Activated CD4-positive, alpha-beta memory T cell treated with anti-CD3 and anti-CD28 coated beads, Interleukin-2, amount 10 ng/mL, durations not matched to agents 7 days and 5 days (primary cell): ENCODE measurements at regions not wholly inside any gene's neighbourhood (a gene's known extent, or its start where the extent isn't known, plus 50 kb on each side); places are given as distances from the start of the nearest gene placed in this dataset.
A peak's percentile ranks its signal among the peaks of the same experiment; 100 is the strongest.

Experiments
- CTCF ChIA-PET: fragments of 350-600 bp; sonication (Branson Sonifier 250); formaldehyde crosslinking; loops from one replicate; lab custom pipeline; 2021; ENCODE audit warnings: antibody characterized with exemption, inconsistent platforms; lab: Charles Lee
- POLR2A ChIA-PET: fragments of 350-600 bp; sonication (Branson Sonifier 250); formaldehyde crosslinking; loops from one replicate; lab custom pipeline; 2021; ENCODE audit warnings: antibody characterized with exemption; lab: Charles Lee
- DNase-seq: peaks from one replicate; pipeline ENCODE4 v3.0.0-alpha.2; 2020
- H3K27ac Mint-ChIP-seq: one replicate; pipeline ENCODE4 v1.8.0; 2021; ENCODE audit warnings: mild to moderate bottlenecking, mixed read lengths
- H3K27me3 Mint-ChIP-seq: one replicate; pipeline ENCODE4 v1.8.0; 2021; ENCODE audit warnings: mixed read lengths
- H3K36me3 Mint-ChIP-seq: one replicate; pipeline ENCODE4 v1.8.0; 2021; ENCODE audit warnings: low read depth, mixed read lengths
- H3K4me1 Mint-ChIP-seq: one replicate; pipeline ENCODE4 v1.8.0; 2021; ENCODE audit warnings: mixed read lengths
- H3K4me3 Mint-ChIP-seq: one replicate; pipeline ENCODE4 v1.8.0; 2021; ENCODE audit warnings: mild to moderate bottlenecking, mixed read lengths
- H3K9me3 Mint-ChIP-seq: one replicate; pipeline ENCODE4 v1.8.0; 2021; ENCODE audit warnings: mixed read lengths

GRCh38 chr4:149980121-149980682 is 98.0 kb upstream of the DCLK2 start:
- Mint-ChIP-seq H3K4me1 (peaks cover 12% of the 10 kb centered on the region), H3K36me3 (peaks cover 2% of the 10 kb centered on the region), H3K27me3 (peaks cover 4% of the 10 kb centered on the region), H3K4me3 (no peak overlapping the region), H3K27ac (no peak overlapping the region), H3K9me3 (peaks cover 1% of the 10 kb centered on the region)
- POLR2A ChIA-PET: no interaction called here
- no peak for DNase-seq
- CTCF ChIA-PET: interaction anchor here (1.6 kb wide), 1 partner anchor 264 kb away, joined by 5 read pairs; no protein-coding TSS in a partner anchor

GRCh38 chr4:149980941-149981340 is 97.3 kb upstream of the DCLK2 start:
- Mint-ChIP-seq H3K9me3 (peaks cover 2% of the 10 kb centered on the region), H3K27ac (no peak overlapping the region), H3K4me1 (peaks cover 19% of the 10 kb centered on the region), H3K4me3 (no peak overlapping the region), H3K36me3 (peaks cover 3% of the 10 kb centered on the region), H3K27me3 (peaks cover 4% of the 10 kb centered on the region)
- CTCF ChIA-PET: interaction anchor here (0.6 to 1.3 kb wide), 6 partner anchors 9 to 264 kb away, joined by 3 to 7 read pairs (median 4); no protein-coding TSS in a partner anchor
- DNase-seq: peak; percentile 56
- POLR2A ChIA-PET: no interaction called here

- H3K4me3 Mint-ChIP-seq: no peak overlapping the region
- H3K27me3 Mint-ChIP-seq: no peaks in the 10 kb centered on the region
- no peak for DNase-seq
- H3K9me3 Mint-ChIP-seq: peaks cover 3% of the 10 kb centered on the region
- POLR2A ChIA-PET: no interaction called here
- CTCF ChIA-PET: no interaction called here
- H3K27ac Mint-ChIP-seq: no peak overlapping the region
- peaks cover 37% of the 10 kb centered on the region for H3K4me1 Mint-ChIP-seq
- H3K36me3 Mint-ChIP-seq: peaks cover 5% of the 10 kb centered on the region
Observed at GRCh38 chr4:149983401-149983800, 94.8 kb upstream of the DCLK2 start.

- CTCF ChIA-PET: no interaction called here
- H3K27me3 Mint-ChIP-seq: no peaks in the 10 kb centered on the region
- H3K27ac Mint-ChIP-seq: no peak overlapping the region
- peaks cover 37% of the 10 kb centered on the region for H3K4me1 Mint-ChIP-seq
- no peak overlapping the region for H3K4me3 Mint-ChIP-seq
- peaks cover 5% of the 10 kb centered on the region for H3K36me3 Mint-ChIP-seq
- H3K9me3 Mint-ChIP-seq: peaks cover 3% of the 10 kb centered on the region
- POLR2A ChIA-PET: no interaction called here
- no peak for DNase-seq
Observed at GRCh38 chr4:149983931-149984330, 94.3 kb upstream of the DCLK2 start.

- H3K36me3 Mint-ChIP-seq: peaks cover 5% of the 10 kb centered on the region
- peak overlapping the region; percentile 51 for H3K27ac Mint-ChIP-seq
- no peaks in the 10 kb centered on the region for H3K27me3 Mint-ChIP-seq
- POLR2A ChIA-PET: no interaction called here
- CTCF ChIA-PET: interaction anchor here (0.7 to 1.5 kb wide), 2 partner anchors 25 to 881 kb away, joined by 3 to 5 read pairs; no protein-coding TSS in a partner anchor
- H3K9me3 Mint-ChIP-seq: peaks cover 3% of the 10 kb centered on the region
- H3K4me1 Mint-ChIP-seq: peaks cover 39% of the 10 kb centered on the region
- no peak overlapping the region for H3K4me3 Mint-ChIP-seq
- no peak for DNase-seq
Observed at GRCh38 chr4:149985981-149986380, 92.3 kb upstream of the DCLK2 start.

GRCh38 chr4:149986917-149987316 is 91.3 kb upstream of the DCLK2 start:
- H3K36me3 Mint-ChIP-seq: peaks cover 5% of the 10 kb centered on the region
- no peaks in the 10 kb centered on the region for H3K27me3 Mint-ChIP-seq
- no peak for DNase-seq
- H3K27ac Mint-ChIP-seq: peak overlapping the region; percentile 51
- ChIA-PET POLR2A (interaction anchor here (0.7 kb wide), 1 partner anchor 10 kb away, joined by 3 read pairs; no protein-coding TSS in a partner anchor), CTCF (no interaction called here)
- H3K4me1 Mint-ChIP-seq: peaks cover 37% of the 10 kb centered on the region
- H3K9me3 Mint-ChIP-seq: peaks cover 3% of the 10 kb centered on the region
- H3K4me3 Mint-ChIP-seq: no peak overlapping the region

GRCh38 chr4:149987330-149988086 is 90.7 kb upstream of the DCLK2 start:
- no peak overlapping the region for H3K27ac Mint-ChIP-seq
- H3K4me1 Mint-ChIP-seq: peaks cover 32% of the 10 kb centered on the region
- ChIA-PET CTCF (interaction anchor here (1.1 kb wide), 1 partner anchor 12 kb away, joined by 3 read pairs; no protein-coding TSS in a partner anchor), POLR2A (interaction anchor here (0.7 kb wide), 1 partner anchor 10 kb away, joined by 3 read pairs; no protein-coding TSS in a partner anchor)
- peaks cover 5% of the 10 kb centered on the region for H3K36me3 Mint-ChIP-seq
- H3K4me3 Mint-ChIP-seq: no peak overlapping the region
- DNase-seq: no peak
- H3K9me3 Mint-ChIP-seq: peaks cover 3% of the 10 kb centered on the region
- H3K27me3 Mint-ChIP-seq: no peaks in the 10 kb centered on the region

- peaks cover 34% of the 10 kb centered on the region for H3K4me1 Mint-ChIP-seq
- peaks cover 3% of the 10 kb centered on the region for H3K9me3 Mint-ChIP-seq
- CTCF ChIA-PET: interaction anchor here (1.1 kb wide), 1 partner anchor 11 kb away, joined by 3 read pairs; no protein-coding TSS in a partner anchor
- no peak overlapping the region for H3K4me3 Mint-ChIP-seq
- no peak for DNase-seq
- H3K36me3 Mint-ChIP-seq: peaks cover 5% of the 10 kb centered on the region
- no peaks in the 10 kb centered on the region for H3K27me3 Mint-ChIP-seq
- POLR2A ChIA-PET: no interaction called here
- H3K27ac Mint-ChIP-seq: no peak overlapping the region
Observed at GRCh38 chr4:149988087-149988410, 90.2 kb upstream of the DCLK2 start.

- ChIA-PET POLR2A (no interaction called here), CTCF (no interaction called here)
- H3K27me3 Mint-ChIP-seq: no peaks in the 10 kb centered on the region
Observed at GRCh38 chr4:149993030-149993429, 85.2 kb upstream of the DCLK2 start.

GRCh38 chr4:149995134-149995756 is 83.0 kb upstream of the DCLK2 start:
- H3K27me3 Mint-ChIP-seq: no peaks in the 10 kb centered on the region
- CTCF ChIA-PET: no interaction called here
- POLR2A ChIA-PET: no interaction called here
- H3K36me3 Mint-ChIP-seq: no peaks in the 10 kb centered on the region
- DNase-seq: no peak
- H3K27ac Mint-ChIP-seq: no peak overlapping the region
- H3K9me3 Mint-ChIP-seq: no peaks in the 10 kb centered on the region
- peaks cover 15% of the 10 kb centered on the region for H3K4me1 Mint-ChIP-seq
- H3K4me3 Mint-ChIP-seq: no peak overlapping the region

More at GRCh38 chr4:149993030-149993429, 85.2 kb upstream of the DCLK2 start:
- no peak for DNase-seq
- peaks cover 13% of the 10 kb centered on the region for H3K4me1 Mint-ChIP-seq
- H3K4me3 Mint-ChIP-seq: no peak overlapping the region
- H3K36me3 Mint-ChIP-seq: no peaks in the 10 kb centered on the region
- H3K9me3 Mint-ChIP-seq: no peaks in the 10 kb centered on the region
- H3K27ac Mint-ChIP-seq: no peak overlapping the region

- Mint-ChIP-seq H3K4me1 (peaks cover 11% of the 10 kb centered on the region), H3K36me3 (no peaks in the 10 kb centered on the region), H3K9me3 (no peaks in the 10 kb centered on the region), H3K27ac (no peak overlapping the region), H3K27me3 (peaks cover under 1% of the 10 kb centered on the region), H3K4me3 (no peak overlapping the region)
- ChIA-PET POLR2A (interaction anchor here (1.4 kb wide), 1 partner anchor 11 kb away, joined by 3 read pairs; no protein-coding TSS in a partner anchor), CTCF (interaction anchor here (1.7 to 2.0 kb wide), 2 partner anchors 16 to 869 kb away, joined by 4 read pairs; no protein-coding TSS in a partner anchor)
- DNase-seq: no peak
Observed at GRCh38 chr4:149997881-149998421, 80.3 kb upstream of the DCLK2 start.

GRCh38 chr4:149999485-150000074 is 78.7 kb upstream of the DCLK2 start:
- peaks cover 8% of the 10 kb centered on the region for H3K27me3 Mint-ChIP-seq
- DNase-seq: no peak
- H3K36me3 Mint-ChIP-seq: no peaks in the 10 kb centered on the region
- H3K27ac Mint-ChIP-seq: no peak overlapping the region
- H3K4me1 Mint-ChIP-seq: peaks cover 10% of the 10 kb centered on the region
- POLR2A ChIA-PET: no interaction called here
- CTCF ChIA-PET: interaction anchor here (0.7 to 2.0 kb wide), 3 partner anchors 12 to 243 kb away, joined by 3 to 4 read pairs (median 4); no protein-coding TSS in a partner anchor
- H3K4me3 Mint-ChIP-seq: no peak overlapping the region
- no peaks in the 10 kb centered on the region for H3K9me3 Mint-ChIP-seq
